Fibroblast of pulmonary artery (primary cell): ENCODE measurements at regions not wholly inside any gene's neighbourhood (a gene's known extent, or its start where the extent isn't known, plus 50 kb on each side); places are given as distances from the start of the nearest gene placed in this dataset.

Experiments used
- DNase-seq: peaks from one replicate; pipeline ENCODE4 v3.0.0-alpha.2; 2010; ENCODE audit warnings: low read depth
- H3K4me3 ChIP-seq: replicated peaks from 2 replicates; pipeline ENCODE4 v1.5.1; 2011; ENCODE audit warnings: low read depth, mild to moderate bottlenecking, control low read depth, low read length, moderate library complexity
- CTCF ChIP-seq: IDR thresholded peaks from 2 replicates; pipeline ENCODE4 v1.5.1; 2011; ENCODE audit warnings: mild to moderate bottlenecking, control low read depth, low read length, inconsistent platforms; ENCODE audit errors: missing control alignments

GRCh38 chr19:30170495-30171137 lies 201.6 kb upstream of the ZNF536 start:
- DNase-seq: no peak
- H3K4me3 ChIP-seq: no peak overlapping the region
- TF ChIP-seq CTCF: no peak

- no peak for TF ChIP-seq CTCF
- DNase-seq: no peak
- no peak overlapping the region for H3K4me3 ChIP-seq
Measured at GRCh38 chr19:30171138-30171635, 201.0 kb upstream of the ZNF536 start.

DNA sequence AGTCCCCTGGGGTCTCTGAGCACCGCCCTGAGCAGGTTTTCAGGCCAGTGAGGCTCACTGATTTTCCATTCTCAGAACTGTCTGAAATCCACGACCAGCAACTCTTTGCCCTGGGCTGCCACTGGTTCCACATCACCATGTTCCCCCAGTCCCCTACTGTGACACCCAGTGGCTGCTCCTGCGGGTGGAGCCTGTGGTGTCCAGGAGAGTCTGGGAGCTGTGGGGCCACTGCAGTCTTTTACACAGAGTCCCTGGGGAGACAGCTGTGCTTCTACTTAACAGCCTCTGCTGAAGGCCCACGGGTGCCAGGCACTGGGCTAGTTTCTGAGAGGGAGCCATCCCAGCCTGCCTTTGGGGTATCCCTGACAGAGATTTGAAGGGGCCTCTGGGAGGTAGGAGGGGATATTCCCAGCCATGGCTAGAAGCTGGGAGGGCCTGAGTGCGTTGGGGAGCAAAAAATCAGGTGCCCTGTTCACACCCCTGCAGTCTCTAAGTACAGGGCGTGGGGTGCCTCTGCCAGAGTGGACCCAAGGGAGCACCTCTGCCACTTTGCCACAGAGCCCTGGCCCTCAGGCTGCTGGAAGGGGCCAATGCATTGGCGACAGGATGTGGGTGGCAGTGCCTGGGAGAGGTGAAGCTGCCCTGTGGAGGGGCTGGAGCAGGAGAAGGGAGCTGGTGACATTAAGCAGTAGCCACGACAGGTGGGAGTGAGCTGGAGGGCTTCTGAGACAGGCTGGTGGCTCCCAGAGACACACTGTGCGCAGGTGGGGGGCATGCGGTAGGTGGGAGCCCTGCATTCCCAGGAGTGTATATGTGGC lies 200.2 kb upstream of the ZNF536 start:
- DNase-seq: no peak
- TF ChIP-seq CTCF: no peak
- H3K4me3 ChIP-seq: no peak overlapping the region

- H3K4me3 ChIP-seq: no peak overlapping the region
- TF ChIP-seq CTCF: no peak
- no peak for DNase-seq
Measured at GRCh38 chr19:30172613-30173242, 199.5 kb upstream of the ZNF536 start.

DNA sequence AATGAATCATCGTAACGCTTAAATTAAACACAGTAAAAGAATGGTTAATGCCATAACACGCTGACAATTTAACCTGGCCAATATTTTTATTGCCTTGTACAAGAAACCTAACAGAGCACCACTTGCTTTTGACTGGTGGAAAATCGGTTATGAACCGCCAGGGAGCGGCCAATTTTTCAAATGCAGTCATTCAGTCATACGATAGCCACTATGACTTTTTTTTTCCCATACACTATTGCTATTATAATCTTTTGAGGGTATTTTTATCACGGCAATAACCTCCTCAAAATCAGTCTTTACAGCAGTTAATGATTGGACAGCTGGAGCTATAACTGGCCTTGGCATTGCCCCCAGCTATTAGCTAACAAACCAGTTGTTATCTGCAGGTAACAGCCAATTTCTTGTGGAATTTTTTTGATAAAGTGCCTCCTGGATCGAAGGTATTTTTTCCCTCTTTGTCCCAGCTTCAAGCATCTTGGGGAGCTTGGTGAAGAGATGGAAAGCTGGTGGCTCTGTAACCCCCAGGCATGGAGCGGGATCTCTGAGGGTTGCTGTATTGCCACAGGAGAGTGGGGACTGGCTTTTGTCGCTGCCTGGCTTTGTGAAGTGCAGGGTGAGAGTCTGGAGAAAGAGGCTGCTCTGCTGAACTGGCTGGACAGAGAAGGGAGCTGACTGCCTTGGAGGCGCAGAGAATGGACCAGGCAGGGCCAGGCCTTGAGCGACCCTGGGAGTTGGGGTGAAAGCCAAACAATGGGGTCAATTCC lies 198.4 kb upstream of the ZNF536 start:
- no peak for DNase-seq
- no peak overlapping the region for H3K4me3 ChIP-seq
- no peak for TF ChIP-seq CTCF

- no peak overlapping the region for H3K4me3 ChIP-seq
- no peak for DNase-seq
- no peak for TF ChIP-seq CTCF
Measured at GRCh38 chr19:30174357-30174645, 197.9 kb upstream of the ZNF536 start.
